Stimulated activated effector memory CD8-positive, alpha-beta T cell treated with anti-CD3 and anti-CD28 coated beads, Interleukin-12 subunit alpha, Interleukin-12 subunit beta, amount 100 ng/mL, for 72 hours (primary cell): ENCODE measurements at regions not wholly inside any gene's neighbourhood (a gene's known extent, or its start where the extent isn't known, plus 50 kb on each side); places are given as distances from the start of the nearest gene placed in this dataset.

Source experiments
- ATAC-seq: fragments of 150-1000 bp; cut with Tn5 transposase; 2 replicates; pipeline ENCODE4 v1.10.0; 2021
- DNase-seq, 2 donors: peaks; one replicate each; pipeline ENCODE4 v3.0.0; 2021 to 2022; ENCODE audit warnings: low spot score in 2 of 2
- H3K27ac Mint-ChIP-seq: one replicate; pipeline ENCODE4 v1.8.0; 2022; ENCODE audit warnings: mild to moderate bottlenecking, mixed read lengths
- H3K36me3 Mint-ChIP-seq: one replicate; pipeline ENCODE4 v1.8.0; 2022; ENCODE audit warnings: mild to moderate bottlenecking, mixed read lengths
- H3K4me1 Mint-ChIP-seq: one replicate; pipeline ENCODE4 v1.8.0; 2022; ENCODE audit warnings: mixed read lengths
- H3K4me3 Mint-ChIP-seq: one replicate; pipeline ENCODE4 v1.8.0; 2022; ENCODE audit warnings: mild to moderate bottlenecking, mixed read lengths
- H3K9me3 Mint-ChIP-seq: one replicate; pipeline ENCODE4 v1.8.0; 2022; ENCODE audit warnings: mixed read lengths

DNA sequence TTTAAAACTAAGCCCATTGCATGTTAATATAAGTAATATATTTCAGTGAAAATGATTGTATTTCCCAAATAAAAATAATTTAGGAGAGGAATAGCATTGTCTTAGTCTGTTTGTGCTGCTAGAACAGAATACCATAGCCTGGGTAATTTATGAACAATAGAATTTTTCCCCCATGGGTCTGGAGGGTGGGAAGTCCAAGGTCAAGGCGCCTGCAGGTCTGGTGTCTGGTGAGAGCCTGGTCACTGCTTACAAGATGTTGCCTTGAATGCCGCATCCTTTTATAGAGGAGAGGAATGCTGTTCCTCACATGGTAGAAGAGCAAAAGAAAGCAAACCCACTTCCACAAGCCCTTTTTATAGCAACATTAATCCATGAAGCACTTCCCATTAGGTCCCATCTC, 161.3 kb upstream of the ZFHX3 start:
- DNase-seq (no peak), ATAC-seq (no peak)
- Mint-ChIP-seq H3K4me3 (no peak overlapping the region), H3K27ac (no peak overlapping the region), H3K4me1 (no peaks in the 10 kb centered on the region), H3K36me3 (no peaks in the 10 kb centered on the region), H3K9me3 (peaks cover 5% of the 10 kb centered on the region)

DNA sequence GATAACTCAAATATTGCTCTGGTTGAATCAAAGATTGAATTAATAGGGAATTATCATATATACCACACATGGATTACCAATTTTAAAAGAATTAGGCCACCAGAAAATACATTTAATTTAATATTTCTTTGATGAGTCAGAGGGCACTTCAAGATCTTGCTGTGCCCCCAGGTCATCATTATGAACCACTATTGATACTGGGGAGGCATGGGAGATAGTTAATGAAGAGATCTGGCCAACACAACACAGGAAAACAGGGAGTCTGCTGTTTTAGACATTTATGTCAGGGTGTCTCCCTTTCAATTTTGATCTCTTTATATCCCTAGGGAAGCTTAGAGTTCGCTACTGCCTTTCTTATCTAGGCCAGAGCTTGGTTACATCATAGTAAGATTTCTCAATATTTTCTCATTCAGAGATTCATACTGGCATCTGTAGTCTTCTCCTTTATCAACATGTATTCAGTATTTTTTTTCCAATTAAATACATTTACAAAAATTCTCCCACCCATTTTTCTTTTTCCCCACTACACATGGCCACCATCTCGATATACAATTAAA, 158.3 kb upstream of the ZFHX3 start:
- DNase-seq: no peak
- no peak overlapping the region for H3K4me3 Mint-ChIP-seq
- H3K27ac Mint-ChIP-seq: no peak overlapping the region
- ATAC-seq: no peak
- H3K36me3 Mint-ChIP-seq: no peaks in the 10 kb centered on the region
- no peaks in the 10 kb centered on the region for H3K4me1 Mint-ChIP-seq
- H3K9me3 Mint-ChIP-seq: peaks cover 6% of the 10 kb centered on the region

DNA sequence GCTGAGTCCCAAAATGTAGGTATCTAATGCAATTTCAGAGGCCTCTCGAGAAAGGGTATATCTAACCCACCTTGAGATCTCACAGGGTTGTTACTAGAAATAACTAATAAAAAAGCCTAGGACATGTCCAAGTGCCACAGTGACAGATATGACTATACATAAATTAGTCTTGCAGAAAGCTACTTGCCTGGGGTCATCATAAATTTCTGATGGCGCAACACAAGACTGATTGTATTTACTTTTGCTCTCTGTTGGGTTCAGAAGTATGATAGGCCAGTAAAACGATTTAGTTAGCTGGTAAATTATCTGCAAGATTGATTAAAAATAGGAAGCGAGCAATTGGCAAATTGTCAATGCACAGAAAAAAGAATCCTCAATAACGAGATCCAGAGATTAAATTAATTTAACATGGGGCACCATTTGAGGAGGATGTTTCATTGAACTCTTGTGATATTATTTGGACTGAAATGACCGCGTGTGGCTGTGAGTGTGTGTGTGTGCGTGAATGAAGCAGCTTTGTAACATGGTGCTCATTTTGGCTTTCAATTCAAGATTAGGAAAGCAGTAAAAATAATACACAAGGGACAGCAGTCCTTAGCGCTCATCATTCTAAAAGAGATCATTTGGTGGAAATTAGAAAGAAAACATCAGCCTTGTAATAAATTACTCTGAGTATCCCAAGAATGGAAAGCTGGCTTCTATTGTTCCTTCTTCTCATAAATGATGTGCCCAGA, 157.4 kb upstream of the ZFHX3 start:
- Mint-ChIP-seq H3K4me3 (no peak overlapping the region), H3K9me3 (peaks cover 6% of the 10 kb centered on the region)

DNA sequence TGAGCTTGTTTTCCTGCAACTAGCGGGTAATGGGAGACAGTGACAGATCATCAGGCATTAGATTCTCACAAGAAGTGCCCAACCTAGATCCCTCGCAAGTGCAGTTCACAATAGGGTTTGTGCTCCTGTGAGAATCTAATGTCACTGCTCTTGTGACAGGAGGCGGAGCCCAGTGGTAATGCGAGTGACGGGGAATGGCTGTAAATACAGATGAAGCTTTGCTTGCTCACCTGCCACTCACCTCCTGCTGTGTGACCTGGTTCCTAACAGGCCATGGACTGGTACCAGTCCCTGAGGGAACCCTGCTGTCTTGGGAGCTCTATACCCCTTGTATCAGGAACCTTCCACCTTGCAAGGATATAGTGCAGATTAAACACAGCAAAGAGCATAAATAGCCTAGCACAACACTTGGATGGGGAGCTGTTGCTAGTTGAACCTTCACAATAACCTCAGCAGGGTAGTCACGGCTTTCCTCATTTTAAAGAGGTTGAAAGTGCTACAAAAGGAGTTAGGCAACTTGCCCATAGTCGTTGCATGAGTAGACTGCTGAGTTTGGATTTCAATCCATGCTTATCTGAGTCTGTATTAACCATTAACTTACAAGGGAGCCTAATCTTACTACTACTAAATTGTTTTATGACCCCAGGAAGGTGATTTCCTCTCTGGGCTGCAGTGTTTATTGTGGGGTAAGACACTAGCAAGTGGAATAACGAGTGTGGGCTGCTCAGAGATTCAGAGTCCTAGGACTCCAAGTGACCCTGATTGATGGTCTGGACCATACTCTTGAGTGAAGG, 156.6 kb upstream of the ZFHX3 start:
- Mint-ChIP-seq H3K4me1 (no peaks in the 10 kb centered on the region), H3K36me3 (no peaks in the 10 kb centered on the region), H3K9me3 (peaks cover 6% of the 10 kb centered on the region), H3K27ac (no peak overlapping the region), H3K4me3 (no peak overlapping the region)
- DNase-seq (no peak), ATAC-seq (no peak)

More for the DNA sequence above, 157.4 kb upstream of the ZFHX3 start:
- no peak for ATAC-seq
- H3K36me3 Mint-ChIP-seq: no peaks in the 10 kb centered on the region
- H3K27ac Mint-ChIP-seq: no peak overlapping the region
- no peak for DNase-seq
- no peaks in the 10 kb centered on the region for H3K4me1 Mint-ChIP-seq

DNA sequence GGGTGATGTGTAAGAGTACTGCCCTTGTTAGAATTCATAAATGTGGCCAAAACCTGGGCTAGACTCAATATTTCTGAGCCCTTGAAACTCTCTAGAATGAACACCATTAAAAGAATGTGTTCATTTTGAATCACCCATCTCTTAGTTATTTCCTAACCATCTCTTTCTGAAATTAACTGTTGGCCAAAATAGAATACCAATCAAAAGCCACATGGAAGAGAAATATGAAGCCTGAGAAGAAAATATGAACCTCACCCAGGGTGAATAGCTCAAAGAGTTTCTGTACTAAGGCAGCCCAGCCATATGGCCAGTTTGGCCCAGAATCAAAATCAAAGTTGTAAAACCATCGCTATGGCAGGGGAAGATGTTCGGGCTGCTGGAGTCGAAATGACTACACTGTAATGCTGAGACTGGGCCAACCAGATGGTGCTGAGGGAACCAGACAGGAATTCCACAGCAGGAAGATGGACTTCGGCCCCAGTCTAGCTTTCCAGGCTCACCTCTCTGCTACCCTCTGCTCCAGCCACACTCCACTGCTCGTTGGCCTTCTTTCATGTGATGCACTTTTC, 154.3 kb upstream of the ZFHX3 start:
- no peak overlapping the region for H3K27ac Mint-ChIP-seq
- no peaks in the 10 kb centered on the region for H3K4me1 Mint-ChIP-seq
- no peaks in the 10 kb centered on the region for H3K36me3 Mint-ChIP-seq
- no peak for ATAC-seq
- DNase-seq: no peak
- H3K9me3 Mint-ChIP-seq: peaks cover 3% of the 10 kb centered on the region
- no peak overlapping the region for H3K4me3 Mint-ChIP-seq

DNA sequence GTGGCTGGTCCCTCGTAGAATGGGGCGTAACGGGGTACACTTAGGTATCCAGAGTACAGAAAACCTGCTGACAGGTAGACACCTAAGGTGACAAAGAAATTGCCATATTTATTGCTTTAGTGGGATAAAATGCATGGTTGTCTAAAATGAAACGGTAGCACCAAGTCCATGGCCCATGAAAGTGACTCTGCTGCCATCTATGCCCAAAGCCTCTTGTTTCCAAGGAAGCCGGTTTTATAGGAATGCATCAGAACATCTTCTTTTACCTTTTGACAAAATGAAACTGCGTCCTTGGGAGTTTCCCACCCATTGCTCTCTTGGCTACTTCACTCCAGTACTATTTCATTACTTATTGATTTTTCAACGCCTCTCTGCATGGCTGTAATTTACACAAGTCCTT, 151.3 kb upstream of the ZFHX3 start:
- peaks cover 3% of the 10 kb centered on the region for H3K9me3 Mint-ChIP-seq

DNA sequence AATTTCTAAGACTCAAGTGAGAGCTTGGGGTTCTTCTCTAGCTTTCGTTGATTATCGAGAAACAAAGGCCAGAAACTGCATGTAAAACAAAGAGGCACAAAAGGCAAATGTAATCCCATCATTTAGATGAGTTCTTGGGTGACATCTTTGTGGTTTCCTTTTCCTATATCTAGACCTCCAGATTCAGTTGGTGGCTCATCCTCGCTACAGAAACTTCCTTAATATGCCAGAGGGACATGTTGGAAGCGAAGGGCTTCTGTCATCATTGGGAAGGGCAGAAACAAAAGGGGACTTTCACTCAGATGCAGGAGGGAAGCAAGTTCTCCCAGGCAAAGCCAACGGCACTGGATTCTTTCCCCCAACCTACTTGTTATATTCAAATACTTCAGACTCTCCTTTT, 150.6 kb upstream of the ZFHX3 start:
- no peak for ATAC-seq
- no peaks in the 10 kb centered on the region for H3K4me1 Mint-ChIP-seq

More for the DNA sequence above, 151.3 kb upstream of the ZFHX3 start:
- no peak overlapping the region for H3K27ac Mint-ChIP-seq
- no peak overlapping the region for H3K4me3 Mint-ChIP-seq
- no peaks in the 10 kb centered on the region for H3K4me1 Mint-ChIP-seq
- H3K36me3 Mint-ChIP-seq: no peaks in the 10 kb centered on the region
- ATAC-seq (no peak), DNase-seq (no peak)

DNA sequence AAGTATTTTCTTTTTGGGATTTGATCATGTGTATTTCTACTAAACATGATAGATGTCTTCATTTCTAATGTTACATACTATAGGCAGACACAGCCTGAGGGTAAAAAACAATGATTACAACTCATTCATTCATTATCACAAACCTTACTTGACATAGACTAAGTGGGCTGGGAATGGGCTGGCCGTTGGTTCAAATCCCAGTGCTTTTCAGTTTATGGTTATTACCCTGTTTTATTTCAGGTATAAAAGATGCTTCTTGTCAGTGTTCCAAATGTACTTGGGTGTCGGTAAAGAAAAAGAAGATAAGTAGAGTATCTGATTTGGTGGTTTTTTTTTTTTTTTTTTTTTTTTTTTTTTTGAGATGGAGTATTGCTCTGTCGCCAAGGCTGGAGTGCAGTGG, 149.7 kb upstream of the ZFHX3 start:
- DNase-seq (no peak), ATAC-seq (no peak)
- Mint-ChIP-seq H3K36me3 (no peaks in the 10 kb centered on the region), H3K27ac (no peak overlapping the region), H3K9me3 (no peaks in the 10 kb centered on the region), H3K4me1 (no peaks in the 10 kb centered on the region), H3K4me3 (no peak overlapping the region)

More for the DNA sequence above, 150.6 kb upstream of the ZFHX3 start:
- no peak overlapping the region for H3K27ac Mint-ChIP-seq
- H3K36me3 Mint-ChIP-seq: no peaks in the 10 kb centered on the region
- no peak for DNase-seq
- peaks cover 3% of the 10 kb centered on the region for H3K9me3 Mint-ChIP-seq
- H3K4me3 Mint-ChIP-seq: no peak overlapping the region

DNA sequence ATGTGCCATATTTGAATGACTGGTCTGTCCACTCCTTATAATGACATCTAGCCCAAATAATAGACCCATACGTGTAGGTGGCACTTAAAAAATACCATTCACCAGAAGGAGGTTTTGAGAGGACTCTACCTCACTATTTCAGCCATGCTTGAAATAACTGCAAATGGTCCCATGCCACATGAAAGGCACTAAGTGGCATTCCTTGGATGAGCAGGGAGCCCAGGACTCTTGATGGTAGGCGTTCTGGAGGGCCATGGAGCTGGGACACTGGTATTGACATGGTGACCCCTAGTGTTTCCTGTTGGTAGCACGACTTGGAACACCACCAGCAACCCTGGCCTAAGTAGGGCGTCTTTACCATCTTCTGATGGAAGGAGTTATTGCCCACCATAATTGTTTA, 148.7 kb upstream of the ZFHX3 start:
- DNase-seq: no peak
- no peaks in the 10 kb centered on the region for H3K4me1 Mint-ChIP-seq
- no peaks in the 10 kb centered on the region for H3K36me3 Mint-ChIP-seq
- H3K4me3 Mint-ChIP-seq: no peak overlapping the region
- no peak for ATAC-seq
- no peaks in the 10 kb centered on the region for H3K9me3 Mint-ChIP-seq
- no peak overlapping the region for H3K27ac Mint-ChIP-seq

DNA sequence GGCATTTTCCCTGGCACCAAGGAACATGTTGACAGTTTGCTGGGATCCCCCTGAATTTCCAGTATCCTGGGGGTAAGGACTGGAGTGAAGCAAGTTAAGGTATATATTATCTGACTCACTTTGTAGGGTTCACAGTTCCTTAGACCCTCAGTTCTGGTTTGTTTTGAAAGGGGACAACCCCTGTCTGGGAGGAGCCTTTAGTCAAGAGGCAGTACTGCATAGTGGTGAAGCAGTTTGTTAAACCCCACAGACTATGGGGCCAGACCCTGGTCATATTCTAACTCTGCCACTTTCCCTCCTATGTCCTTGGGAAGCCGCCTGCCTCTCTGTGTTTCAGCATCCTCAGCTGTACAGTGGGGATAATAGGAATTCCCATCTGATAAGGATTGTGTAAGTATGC, 145.5 kb upstream of the ZFHX3 start:
- ATAC-seq (peak; percentile 8), DNase-seq (no peak)
- no peaks in the 10 kb centered on the region for H3K36me3 Mint-ChIP-seq
- no peaks in the 10 kb centered on the region for H3K4me1 Mint-ChIP-seq
- no peak overlapping the region for H3K4me3 Mint-ChIP-seq
- peaks cover 3% of the 10 kb centered on the region for H3K9me3 Mint-ChIP-seq
- H3K27ac Mint-ChIP-seq: no peak overlapping the region

DNA sequence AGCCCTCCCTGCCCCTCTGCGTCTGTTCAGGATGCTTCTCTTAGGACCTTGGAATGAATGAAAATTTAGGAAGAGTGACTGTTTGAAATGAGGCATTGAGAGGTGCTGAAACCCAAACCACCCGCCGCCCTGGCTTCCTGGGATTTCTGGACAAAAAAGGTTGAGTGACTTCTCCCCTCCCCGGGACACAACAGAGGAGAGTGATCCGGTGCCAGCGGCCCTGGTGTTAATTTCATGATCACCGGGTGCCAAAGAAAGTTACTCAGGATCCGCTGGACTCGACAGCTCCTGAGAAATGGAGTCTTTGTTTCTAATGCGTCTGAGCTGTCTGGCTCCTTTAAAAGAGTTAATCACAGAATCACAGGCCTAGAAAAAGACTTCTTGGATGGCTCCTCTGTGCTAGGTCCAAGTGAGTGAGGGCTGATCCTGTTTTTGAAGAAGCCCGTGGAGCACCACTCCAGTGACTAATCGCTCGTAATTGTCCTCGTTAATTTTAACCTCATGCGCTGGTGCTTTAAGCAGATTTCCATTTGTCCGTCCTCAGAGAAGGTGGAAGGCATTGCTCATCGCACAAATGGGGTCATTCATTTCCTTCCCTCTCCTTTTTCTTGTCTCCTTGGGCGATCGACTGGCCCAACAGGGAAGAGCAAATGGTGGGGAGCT, 144.4 kb upstream of the ZFHX3 start:
- ATAC-seq: no peak

DNA sequence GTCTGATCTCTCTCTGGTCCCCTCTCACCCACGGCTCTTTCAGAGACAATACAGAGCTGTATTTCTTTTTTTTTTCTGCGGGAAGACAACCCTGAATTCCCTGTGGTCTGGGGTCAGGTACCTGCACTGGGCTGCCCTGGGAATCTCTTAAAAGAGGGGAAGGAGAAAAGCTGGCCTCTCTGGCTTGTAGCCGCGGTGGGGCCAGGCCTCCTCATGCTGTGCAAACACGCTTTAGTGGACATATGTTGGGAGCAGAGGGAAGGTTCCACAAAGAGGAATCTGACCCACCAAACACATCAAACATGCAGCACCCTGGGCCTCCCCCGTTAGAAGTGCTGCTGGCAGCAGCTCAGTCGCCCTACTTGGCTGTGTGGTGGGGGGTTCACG, 143.7 kb upstream of the ZFHX3 start:
- Mint-ChIP-seq H3K4me1 (no peaks in the 10 kb centered on the region), H3K27ac (no peak overlapping the region)
- no peak for ATAC-seq

More for the DNA sequence above, 144.4 kb upstream of the ZFHX3 start:
- no peaks in the 10 kb centered on the region for H3K4me1 Mint-ChIP-seq
- H3K36me3 Mint-ChIP-seq: no peaks in the 10 kb centered on the region
- no peak overlapping the region for H3K4me3 Mint-ChIP-seq
- peaks cover 3% of the 10 kb centered on the region for H3K9me3 Mint-ChIP-seq
- H3K27ac Mint-ChIP-seq: no peak overlapping the region
- DNase-seq: no peak

DNA sequence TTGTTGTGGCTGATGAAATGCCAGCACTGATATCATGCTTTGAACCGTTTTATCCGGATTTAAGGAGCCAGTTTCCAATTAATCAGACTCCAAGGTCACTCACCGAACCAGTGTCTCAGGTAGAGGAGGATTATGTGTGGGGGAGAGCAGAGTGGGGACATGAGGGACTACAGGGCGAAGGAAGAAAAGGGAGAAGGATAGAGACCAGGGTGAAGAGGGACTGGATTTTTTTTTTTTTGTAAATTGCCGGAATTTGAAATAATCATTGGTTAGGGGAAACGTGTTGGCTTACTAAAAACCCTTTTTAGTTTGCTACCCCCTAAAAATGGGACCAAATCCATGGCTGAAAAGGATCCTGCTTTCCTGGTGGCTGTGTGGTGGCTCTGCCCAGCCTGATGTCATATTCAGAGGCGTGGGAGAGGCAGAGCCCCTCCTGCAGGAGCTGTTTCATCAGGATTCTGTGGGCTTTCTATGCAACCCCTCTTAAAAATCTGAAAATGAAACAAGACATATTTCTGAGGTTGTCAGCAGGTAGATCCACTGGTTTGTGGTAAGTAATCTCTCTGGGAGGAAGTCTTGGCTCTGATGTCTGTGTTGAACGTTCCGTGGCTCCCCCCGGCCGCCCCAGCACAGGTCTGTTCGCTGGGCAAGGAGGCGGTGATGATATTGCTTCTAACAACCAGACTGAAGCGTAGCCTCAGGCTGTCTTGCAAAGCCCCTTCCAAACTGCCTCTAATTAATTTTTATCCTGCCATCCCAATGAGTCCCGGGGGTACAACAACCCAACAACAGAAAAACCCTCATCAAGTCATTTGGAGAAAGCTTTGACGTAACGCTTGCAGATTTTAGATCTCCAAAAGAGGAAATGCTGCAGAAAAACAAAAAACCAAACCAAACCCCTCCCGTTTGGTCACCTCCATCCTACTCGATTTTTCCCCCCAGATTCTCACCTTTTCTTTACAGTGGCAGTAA, 143.0 kb upstream of the ZFHX3 start:
- ATAC-seq (no peak), DNase-seq (no peak)
- Mint-ChIP-seq H3K9me3 (peaks cover 3% of the 10 kb centered on the region), H3K36me3 (no peaks in the 10 kb centered on the region), H3K4me1 (no peaks in the 10 kb centered on the region), H3K4me3 (no peak overlapping the region), H3K27ac (no peak overlapping the region)

More for the DNA sequence above, 143.7 kb upstream of the ZFHX3 start:
- Mint-ChIP-seq H3K4me3 (no peak overlapping the region), H3K36me3 (no peaks in the 10 kb centered on the region), H3K9me3 (peaks cover 3% of the 10 kb centered on the region)
- no peak for DNase-seq

DNA sequence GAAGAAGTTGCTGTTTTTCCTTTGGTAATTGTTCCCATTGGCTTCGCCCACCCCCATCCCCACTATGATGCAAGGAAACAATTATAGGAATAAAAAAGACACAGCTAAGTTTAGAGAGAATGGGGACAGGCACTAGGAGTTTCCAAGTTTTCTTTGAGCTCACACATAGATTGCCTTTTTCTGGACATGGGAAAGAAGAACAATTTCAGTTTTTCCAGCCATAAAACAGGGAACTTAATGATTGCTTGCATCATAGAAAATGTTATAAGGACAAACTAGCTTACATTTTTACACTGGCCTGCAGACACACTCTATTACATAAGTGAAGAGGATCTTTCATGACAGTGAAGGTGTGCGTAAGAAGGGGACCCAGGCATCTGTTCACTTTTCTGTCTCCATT, 142.3 kb upstream of the ZFHX3 start:
- no peak overlapping the region for H3K4me3 Mint-ChIP-seq
- peaks cover 3% of the 10 kb centered on the region for H3K9me3 Mint-ChIP-seq
- DNase-seq (no peak), ATAC-seq (no peak)
- H3K36me3 Mint-ChIP-seq: no peaks in the 10 kb centered on the region
- H3K4me1 Mint-ChIP-seq: no peaks in the 10 kb centered on the region
- H3K27ac Mint-ChIP-seq: no peak overlapping the region
